RPMI8226 (cell line): ENCODE measurements at regions not wholly inside any gene's neighbourhood (a gene's known extent, or its start where the extent isn't known, plus 50 kb on each side); places are given as distances from the start of the nearest gene placed in this dataset.
A peak's percentile ranks its signal among the peaks of the same experiment; 100 is the strongest.
"Not testable (repeated sequence)": the region's sequence is repeated elsewhere in the genome, so short reads cannot be mapped to it uniquely, and the experiment has no call there.

Experiments
- DNase-seq: peaks from one replicate; pipeline ENCODE4 v3.0.0-alpha.2; 2015

GRCh38 chr10:29820890-29821461 lies 186.2 kb upstream of the SVIL start:
- DNase-seq = no peak

GRCh38 chr10:29816801-29817558 lies 182.2 kb upstream of the SVIL start:
- DNase-seq = no peak

- DNase-seq = no peak
Measured at GRCh38 chr10:29815572-29815971, 180.8 kb upstream of the SVIL start.

- DNase-seq = peak; percentile 63
Measured at GRCh38 chr10:29811751-29812427, 177.1 kb upstream of the SVIL start.

- DNase-seq = no peak
Measured at GRCh38 chr10:29810816-29811215, 176.0 kb upstream of the SVIL start.

GRCh38 chr10:29810231-29810630 lies 175.5 kb upstream of the SVIL start:
- not testable (repeated sequence) for DNase-seq

- no peak for DNase-seq
Measured at GRCh38 chr10:29809383-29809782, 174.6 kb upstream of the SVIL start.

- DNase-seq = no peak
Measured at GRCh38 chr10:29807163-29807806, 172.5 kb upstream of the SVIL start.

- no peak for DNase-seq
Measured at GRCh38 chr10:29806350-29806788, 171.6 kb upstream of the SVIL start.

GRCh38 chr10:29805134-29805723 lies 170.5 kb upstream of the SVIL start:
- DNase-seq = no peak

- DNase-seq = peak; percentile 63
Measured at GRCh38 chr10:29804025-29804852, 169.5 kb upstream of the SVIL start.

GRCh38 chr10:29802171-29802570 lies 167.4 kb upstream of the SVIL start:
- no peak for DNase-seq

GRCh38 chr10:29798921-29799690 lies 164.3 kb upstream of the SVIL start:
- DNase-seq = no peak

GRCh38 chr10:29797616-29798015 lies 162.8 kb upstream of the SVIL start:
- no peak for DNase-seq

GRCh38 chr10:29795850-29796249 lies 161.1 kb upstream of the SVIL start:
- DNase-seq = no peak

- no peak for DNase-seq
Measured at GRCh38 chr10:29794776-29795611, 160.2 kb upstream of the SVIL start.

GRCh38 chr10:29791773-29792172 lies 157.0 kb upstream of the SVIL start:
- no peak for DNase-seq

GRCh38 chr10:29790207-29790606 lies 155.4 kb upstream of the SVIL start:
- no peak for DNase-seq

GRCh38 chr10:29788113-29788512 lies 153.3 kb upstream of the SVIL start:
- DNase-seq = no peak

- no peak for DNase-seq
Measured at GRCh38 chr10:29785701-29786100, 150.9 kb upstream of the SVIL start.
